ENCODE measurements at regions not wholly inside any gene's neighbourhood (a gene's known extent, or its start where the extent isn't known, plus 50 kb on each side); places are given as distances from the start of the nearest gene placed in this dataset.
"Not testable (repeated sequence)": the region's sequence is repeated elsewhere in the genome, so short reads cannot be mapped to it uniquely, and the experiment has no call there.

- H3K27ac ChIP-seq (ENCODE audit: low read depth, low read length) = no peak overlapping the region
Measured at GRCh38 chr9:36521148-36521547, 51.5 kb upstream of the MELK start.

DNA sequence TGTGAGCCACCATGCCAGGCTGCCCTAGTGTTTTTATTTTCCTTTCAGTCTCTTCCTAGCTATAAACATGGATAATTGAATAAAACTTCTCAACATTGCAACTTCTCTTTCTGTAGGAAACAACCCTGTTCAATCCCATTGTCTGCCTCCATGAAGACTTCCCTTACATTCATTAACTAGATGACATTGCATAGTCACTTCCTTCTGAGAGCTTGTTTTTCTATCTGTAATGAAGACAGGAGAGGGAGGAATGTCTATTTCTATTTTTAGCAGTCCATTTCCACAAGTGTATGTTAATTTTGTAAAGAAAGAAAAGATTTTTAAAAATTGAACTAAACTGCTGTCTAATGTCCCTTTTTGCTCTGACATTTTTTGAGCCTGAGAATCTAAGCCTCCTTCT lies 55.6 kb upstream of the MELK start:
- no peaks in the 10 kb centered on the region for H3K9me3 ChIP-seq (ENCODE audit: control insufficient read depth, insufficient read depth, low read length)
- no peak overlapping the region for H3K4me3 ChIP-seq (ENCODE audit: low read depth, low read length)
- no peak overlapping the region for H3K9ac ChIP-seq (ENCODE audit: low read depth, low read length)
- H3K36me3 ChIP-seq (ENCODE audit: control insufficient read depth, insufficient read depth, low read length) = no peaks in the 10 kb centered on the region
- H3K27me3 ChIP-seq (ENCODE audit: control insufficient read depth, insufficient read depth, low read length) = no peaks in the 10 kb centered on the region
- no peaks in the 10 kb centered on the region for H3K4me1 ChIP-seq (ENCODE audit: control insufficient read depth, insufficient read depth, low read length)
- H3K27ac ChIP-seq (ENCODE audit: low read depth, low read length) = no peak overlapping the region

More at GRCh38 chr9:36521148-36521547, 51.5 kb upstream of the MELK start:
- no peaks in the 10 kb centered on the region for H3K9me3 ChIP-seq (ENCODE audit: control insufficient read depth, insufficient read depth, low read length)
- H3K4me3 ChIP-seq (ENCODE audit: low read depth, low read length) = no peak overlapping the region
- H3K9ac ChIP-seq (ENCODE audit: low read depth, low read length) = no peak overlapping the region
- no peaks in the 10 kb centered on the region for H3K27me3 ChIP-seq (ENCODE audit: control insufficient read depth, insufficient read depth, low read length)
- H3K36me3 ChIP-seq (ENCODE audit: control insufficient read depth, insufficient read depth, low read length) = no peaks in the 10 kb centered on the region
- no peaks in the 10 kb centered on the region for H3K4me1 ChIP-seq (ENCODE audit: control insufficient read depth, insufficient read depth, low read length)

- H3K36me3 ChIP-seq (ENCODE audit: control insufficient read depth, insufficient read depth, low read length) = no peaks in the 10 kb centered on the region
- H3K9ac ChIP-seq (ENCODE audit: low read depth, low read length) = no peak overlapping the region
- no peaks in the 10 kb centered on the region for H3K27me3 ChIP-seq (ENCODE audit: control insufficient read depth, insufficient read depth, low read length)
- H3K4me1 ChIP-seq (ENCODE audit: control insufficient read depth, insufficient read depth, low read length) = 0 out of 2 replicates have a peak, but pooled peaks cover 4% of the 10 kb centered on the region
- H3K27ac ChIP-seq (ENCODE audit: low read depth, low read length) = no peak overlapping the region
- no peak overlapping the region for H3K4me3 ChIP-seq (ENCODE audit: low read depth, low read length)
- no peaks in the 10 kb centered on the region for H3K9me3 ChIP-seq (ENCODE audit: control insufficient read depth, insufficient read depth, low read length)
Measured at GRCh38 chr9:36504156-36504555, 68.5 kb upstream of the MELK start.

- no peaks in the 10 kb centered on the region for H3K9me3 ChIP-seq (ENCODE audit: control insufficient read depth, insufficient read depth, low read length)
- no peaks in the 10 kb centered on the region for H3K36me3 ChIP-seq (ENCODE audit: control insufficient read depth, insufficient read depth, low read length)
- H3K4me3 ChIP-seq (ENCODE audit: low read depth, low read length) = no peak overlapping the region
- H3K27ac ChIP-seq (ENCODE audit: low read depth, low read length) = no peak overlapping the region
- no peaks in the 10 kb centered on the region for H3K27me3 ChIP-seq (ENCODE audit: control insufficient read depth, insufficient read depth, low read length)
- H3K9ac ChIP-seq (ENCODE audit: low read depth, low read length) = no peak overlapping the region
- H3K4me1 ChIP-seq (ENCODE audit: control insufficient read depth, insufficient read depth, low read length) = 0 out of 2 replicates have a peak, but pooled peaks cover 4% of the 10 kb centered on the region
Measured at GRCh38 chr9:36503172-36504088, 69.3 kb upstream of the MELK start.

DNA sequence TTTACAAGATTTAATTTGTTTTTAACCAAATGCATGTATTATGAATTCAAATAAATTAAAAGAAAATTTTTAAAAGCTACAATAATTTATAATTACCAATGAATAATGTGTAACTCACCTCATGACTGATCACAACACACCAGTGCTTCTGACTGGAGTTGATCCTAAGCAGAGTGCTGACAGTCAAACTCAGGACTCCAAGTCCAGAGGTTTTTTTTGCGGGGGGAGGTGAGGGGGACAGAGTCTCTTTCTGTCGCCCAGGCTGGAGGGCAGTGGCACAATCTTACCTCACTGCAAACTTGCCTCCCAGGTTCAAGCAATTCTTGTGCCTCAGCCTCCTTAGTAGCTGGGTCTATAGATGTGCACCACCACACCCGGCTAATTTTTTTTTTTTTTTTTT lies 71.0 kb upstream of the MELK start:
- H3K4me1 ChIP-seq (ENCODE audit: control insufficient read depth, insufficient read depth, low read length) = 0 out of 2 replicates have a peak, but pooled peaks cover 4% of the 10 kb centered on the region
- H3K27ac ChIP-seq (ENCODE audit: low read depth, low read length) = no peak overlapping the region
- H3K4me3 ChIP-seq (ENCODE audit: low read depth, low read length) = no peak overlapping the region
- no peak overlapping the region for H3K9ac ChIP-seq (ENCODE audit: low read depth, low read length)
- H3K36me3 ChIP-seq (ENCODE audit: control insufficient read depth, insufficient read depth, low read length) = no peaks in the 10 kb centered on the region
- H3K27me3 ChIP-seq (ENCODE audit: control insufficient read depth, insufficient read depth, low read length) = no peaks in the 10 kb centered on the region
- H3K9me3 ChIP-seq (ENCODE audit: control insufficient read depth, insufficient read depth, low read length) = no peaks in the 10 kb centered on the region

GRCh38 chr9:36500931-36501330 lies 71.8 kb upstream of the MELK start:
- H3K9me3 ChIP-seq (ENCODE audit: control insufficient read depth, insufficient read depth, low read length); H3K27me3 ChIP-seq (ENCODE audit: control insufficient read depth, insufficient read depth, low read length); H3K4me3 ChIP-seq (ENCODE audit: low read depth, low read length); H3K27ac ChIP-seq (ENCODE audit: low read depth, low read length); H3K9ac ChIP-seq (ENCODE audit: low read depth, low read length); H3K36me3 ChIP-seq (ENCODE audit: control insufficient read depth, insufficient read depth, low read length); H3K4me1 ChIP-seq (ENCODE audit: control insufficient read depth, insufficient read depth, low read length): not testable (repeated sequence)

DNA sequence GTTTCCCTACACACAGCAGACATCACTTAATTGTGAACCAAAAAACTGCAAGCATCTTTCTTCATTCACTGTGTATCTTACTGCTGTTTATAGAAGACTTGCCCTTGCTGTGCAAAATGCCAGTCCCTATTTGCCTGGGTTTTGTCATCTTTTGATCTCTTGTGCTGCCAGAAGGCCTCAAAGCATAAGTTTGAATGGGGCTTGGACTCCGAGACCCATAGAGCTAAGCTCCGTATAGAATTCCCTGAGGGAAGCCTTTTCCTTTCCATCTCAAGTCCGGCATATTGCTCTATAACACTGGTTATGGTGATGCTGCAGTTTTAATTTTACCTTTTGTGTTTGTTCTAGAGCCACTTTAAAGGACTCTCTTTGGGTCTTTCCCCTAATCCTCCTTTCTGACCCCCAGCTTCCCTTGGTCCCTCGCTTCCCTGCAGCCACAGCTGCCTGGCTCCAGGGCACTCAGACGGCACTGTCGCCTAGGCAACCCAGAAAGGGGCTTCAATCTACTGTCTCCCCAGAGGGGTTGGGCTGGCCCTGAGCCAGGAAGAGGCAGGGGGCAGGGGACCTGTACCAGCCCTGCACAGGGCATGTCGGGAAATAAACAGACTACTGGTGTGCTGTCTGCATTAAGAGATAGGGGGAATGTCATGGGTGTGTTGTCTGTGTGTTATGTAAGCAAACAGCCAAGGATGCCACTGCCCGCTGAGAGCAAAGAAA lies 73.4 kb upstream of the MELK start:
- H3K27me3 ChIP-seq (ENCODE audit: control insufficient read depth, insufficient read depth, low read length) = no peaks in the 10 kb centered on the region
- H3K9me3 ChIP-seq (ENCODE audit: control insufficient read depth, insufficient read depth, low read length) = no peaks in the 10 kb centered on the region
- H3K36me3 ChIP-seq (ENCODE audit: control insufficient read depth, insufficient read depth, low read length) = no peaks in the 10 kb centered on the region
- H3K4me3 ChIP-seq (ENCODE audit: low read depth, low read length) = no peak overlapping the region
- 0 out of 2 replicates have a peak, but pooled peaks cover 4% of the 10 kb centered on the region for H3K4me1 ChIP-seq (ENCODE audit: control insufficient read depth, insufficient read depth, low read length)
- H3K9ac ChIP-seq (ENCODE audit: low read depth, low read length) = no peak overlapping the region
- H3K27ac ChIP-seq (ENCODE audit: low read depth, low read length) = no peak overlapping the region

GRCh38 chr9:36493564-36493963 lies 79.1 kb upstream of the MELK start:
- not testable (repeated sequence) for H3K9me3 ChIP-seq (ENCODE audit: control insufficient read depth, insufficient read depth, low read length); H3K27ac ChIP-seq (ENCODE audit: low read depth, low read length); H3K4me3 ChIP-seq (ENCODE audit: low read depth, low read length); H3K9ac ChIP-seq (ENCODE audit: low read depth, low read length); H3K27me3 ChIP-seq (ENCODE audit: control insufficient read depth, insufficient read depth, low read length); H3K36me3 ChIP-seq (ENCODE audit: control insufficient read depth, insufficient read depth, low read length)
- H3K4me1 ChIP-seq (ENCODE audit: control insufficient read depth, insufficient read depth, low read length) = peaks cover 26% of the 10 kb centered on the region

DNA sequence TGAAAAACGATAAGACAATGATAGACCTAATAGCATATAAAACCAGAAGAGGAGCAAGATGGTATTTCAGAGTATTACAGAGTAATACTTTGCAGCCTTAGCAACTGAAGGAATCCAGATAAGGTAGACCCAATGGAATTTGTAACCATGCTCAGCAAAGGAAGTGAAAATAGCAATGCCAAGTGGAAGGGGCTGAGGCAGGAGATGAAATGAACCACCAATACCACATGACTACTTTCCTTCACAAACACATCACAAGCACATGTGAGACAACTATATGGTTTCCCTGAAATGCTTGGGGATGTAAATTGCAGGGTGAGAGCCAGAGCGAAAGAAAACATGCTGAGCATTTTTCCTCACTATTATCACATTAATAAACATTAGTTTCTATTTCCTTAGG lies 79.8 kb upstream of the MELK start:
- Histone ChIP-seq H3K4me1 (ENCODE audit: control insufficient read depth, insufficient read depth, low read length) (peaks cover 33% of the 10 kb centered on the region), H3K27me3 (ENCODE audit: control insufficient read depth, insufficient read depth, low read length) (no peaks in the 10 kb centered on the region), H3K9ac (ENCODE audit: low read depth, low read length) (no peak overlapping the region), H3K27ac (ENCODE audit: low read depth, low read length) (no peak overlapping the region), H3K4me3 (ENCODE audit: low read depth, low read length) (no peak overlapping the region), H3K36me3 (ENCODE audit: control insufficient read depth, insufficient read depth, low read length) (no peaks in the 10 kb centered on the region), H3K9me3 (ENCODE audit: control insufficient read depth, insufficient read depth, low read length) (no peaks in the 10 kb centered on the region)

DNA sequence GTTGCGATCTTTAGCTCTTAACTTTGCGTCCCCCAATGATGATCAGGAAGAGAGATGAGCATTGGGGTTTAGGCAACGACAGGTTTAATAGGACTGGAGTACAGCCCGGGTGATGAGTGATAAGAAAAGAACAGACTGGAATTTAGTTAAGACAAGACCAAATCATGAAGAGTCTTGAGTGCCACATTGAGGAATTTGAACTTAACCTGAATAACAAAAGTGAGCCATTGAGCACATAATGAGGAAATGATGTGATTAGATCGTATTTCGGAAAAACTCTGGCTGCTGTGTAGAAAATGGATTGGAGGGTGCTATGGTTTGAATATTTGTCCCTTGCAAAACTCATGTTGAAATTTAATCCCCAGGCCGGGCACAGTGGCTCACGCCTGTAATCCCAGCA lies 83.2 kb upstream of the MELK start:
- no peaks in the 10 kb centered on the region for H3K36me3 ChIP-seq (ENCODE audit: control insufficient read depth, insufficient read depth, low read length)
- peak overlapping the region; percentile 18 for H3K27ac ChIP-seq (ENCODE audit: low read depth, low read length)
- H3K9ac ChIP-seq (ENCODE audit: low read depth, low read length) = no peak overlapping the region
- no peaks in the 10 kb centered on the region for H3K27me3 ChIP-seq (ENCODE audit: control insufficient read depth, insufficient read depth, low read length)
- no peaks in the 10 kb centered on the region for H3K9me3 ChIP-seq (ENCODE audit: control insufficient read depth, insufficient read depth, low read length)
- H3K4me3 ChIP-seq (ENCODE audit: low read depth, low read length) = 0 out of 2 replicates have a peak overlapping the region, but pooled peaks have one; percentile 13
- H3K4me1 ChIP-seq (ENCODE audit: control insufficient read depth, insufficient read depth, low read length) = peaks cover 40% of the 10 kb centered on the region

- peak overlapping the region; percentile 89 for H3K27ac ChIP-seq (ENCODE audit: low read depth, low read length)
- no peaks in the 10 kb centered on the region for H3K36me3 ChIP-seq (ENCODE audit: control insufficient read depth, insufficient read depth, low read length)
- no peaks in the 10 kb centered on the region for H3K27me3 ChIP-seq (ENCODE audit: control insufficient read depth, insufficient read depth, low read length)
- peak overlapping the region; percentile 61 for H3K4me3 ChIP-seq (ENCODE audit: low read depth, low read length)
- H3K9ac ChIP-seq (ENCODE audit: low read depth, low read length) = peak overlapping the region; percentile 57
- H3K4me1 ChIP-seq (ENCODE audit: control insufficient read depth, insufficient read depth, low read length) = peaks cover 50% of the 10 kb centered on the region
- no peaks in the 10 kb centered on the region for H3K9me3 ChIP-seq (ENCODE audit: control insufficient read depth, insufficient read depth, low read length)
Measured at GRCh38 chr9:36488389-36488756, 84.3 kb upstream of the MELK start.

Data from HUES48 (cell line).